ENCODE measurements at regions not wholly inside any gene's neighbourhood (a gene's known extent, or its start where the extent isn't known, plus 50 kb on each side); places are given as distances from the start of the nearest gene placed in this dataset.

DNA sequence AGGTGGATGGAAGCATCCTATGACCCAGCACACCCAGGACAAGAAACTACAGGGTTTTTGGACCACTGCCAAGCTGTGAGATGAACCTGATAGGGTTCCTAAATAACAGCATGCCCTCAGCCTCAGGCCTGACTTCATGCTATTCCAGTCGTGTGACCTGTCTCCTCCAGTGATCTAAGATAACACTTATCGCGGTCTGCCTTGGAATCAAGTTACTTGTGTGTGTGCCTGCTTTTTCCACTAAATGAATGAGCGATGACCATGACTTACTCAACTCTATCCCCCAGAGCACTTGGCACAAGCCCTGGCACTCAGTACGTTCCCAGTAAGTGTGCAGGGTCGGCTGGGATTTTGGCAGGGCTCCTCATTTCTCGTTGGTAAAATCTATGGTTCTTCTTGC lies 172.7 kb upstream of the TP63 start:
- no peak for TF ChIP-seq CTCF (IDR thresholded peaks at IDR 0.05; ENCODE audit: low read depth, low read length, missing input control)
- TF ChIP-seq, protein P1, sequence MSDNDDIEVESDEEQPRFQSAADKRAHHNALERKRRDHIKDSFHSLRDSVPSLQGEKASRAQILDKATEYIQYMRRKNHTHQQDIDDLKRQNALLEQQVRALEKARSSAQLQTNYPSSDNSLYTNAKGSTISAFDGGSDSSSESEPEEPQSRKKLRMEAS (IDR thresholded peaks at IDR 0.05): no peak
- no peak for TF ChIP-seq YY1 (IDR thresholded peaks at IDR 0.05)
- no peak for TF ChIP-seq SP1 (IDR thresholded peaks at IDR 0.05)
- no peak for TF ChIP-seq GABPA (IDR thresholded peaks at IDR 0.05 in 1 of 2, conservative IDR thresholded peaks at IDR 0.05 in 1 of 2)
- no peak for TF ChIP-seq RAD21 (IDR thresholded peaks at IDR 0.05)
- no peak for TF ChIP-seq ZBTB33 (IDR thresholded peaks at IDR 0.05)
- no peak for TF ChIP-seq TAF1 (conservative IDR thresholded peaks at IDR 0.05)
- TF ChIP-seq REST (IDR thresholded peaks at IDR 0.05): no peak
- no peak for TF ChIP-seq EGR1 (IDR thresholded peaks at IDR 0.05; ENCODE audit: low read depth in 2 of 2)
- TF ChIP-seq JUND (IDR thresholded peaks at IDR 0.05): no peak
- TF ChIP-seq HNF4G (IDR thresholded peaks at IDR 0.05): no peak

Data from liver (tissue), 3 donors.